ENCODE measurements at regions not wholly inside any gene's neighbourhood (a gene's known extent, or its start where the extent isn't known, plus 50 kb on each side); places are given as distances from the start of the nearest gene placed in this dataset.
"Not testable (repeated sequence)": the region's sequence is repeated elsewhere in the genome, so short reads cannot be mapped to it uniquely, and the experiment has no call there.

DNA sequence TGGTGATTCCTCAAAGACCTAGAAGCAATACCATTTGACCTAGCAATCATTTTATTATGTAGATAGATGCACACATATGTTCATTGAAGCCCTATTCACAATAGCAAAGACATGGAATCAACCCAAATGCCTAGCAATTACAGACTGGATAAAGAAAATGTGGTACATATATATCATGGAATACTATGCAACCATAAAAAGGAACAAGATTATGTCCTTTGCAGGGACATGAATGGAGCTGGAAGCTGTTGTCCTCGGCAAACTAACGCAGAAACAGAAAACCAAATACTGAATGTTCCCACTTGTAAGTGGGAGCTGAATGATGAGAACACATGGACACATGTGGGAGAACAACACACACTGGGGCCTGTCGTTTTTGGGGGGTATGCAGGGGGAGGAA is 269.8 kb downstream of the CGGBP1 start:
- TF ChIP-seq, protein P1, sequence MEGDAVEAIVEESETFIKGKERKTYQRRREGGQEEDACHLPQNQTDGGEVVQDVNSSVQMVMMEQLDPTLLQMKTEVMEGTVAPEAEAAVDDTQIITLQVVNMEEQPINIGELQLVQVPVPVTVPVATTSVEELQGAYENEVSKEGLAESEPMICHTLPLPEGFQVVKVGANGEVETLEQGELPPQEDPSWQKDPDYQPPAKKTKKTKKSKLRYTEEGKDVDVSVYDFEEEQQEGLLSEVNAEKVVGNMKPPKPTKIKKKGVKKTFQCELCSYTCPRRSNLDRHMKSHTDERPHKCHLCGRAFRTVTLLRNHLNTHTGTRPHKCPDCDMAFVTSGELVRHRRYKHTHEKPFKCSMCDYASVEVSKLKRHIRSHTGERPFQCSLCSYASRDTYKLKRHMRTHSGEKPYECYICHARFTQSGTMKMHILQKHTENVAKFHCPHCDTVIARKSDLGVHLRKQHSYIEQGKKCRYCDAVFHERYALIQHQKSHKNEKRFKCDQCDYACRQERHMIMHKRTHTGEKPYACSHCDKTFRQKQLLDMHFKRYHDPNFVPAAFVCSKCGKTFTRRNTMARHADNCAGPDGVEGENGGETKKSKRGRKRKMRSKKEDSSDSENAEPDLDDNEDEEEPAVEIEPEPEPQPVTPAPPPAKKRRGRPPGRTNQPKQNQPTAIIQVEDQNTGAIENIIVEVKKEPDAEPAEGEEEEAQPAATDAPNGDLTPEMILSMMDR (IDR thresholded peaks at IDR 0.05) = not testable (repeated sequence)
- TF ChIP-seq ZFX (IDR thresholded peaks at IDR 0.05; ENCODE audit: borderline replicate concordance) = not testable (repeated sequence)
